ENCODE measurements at regions not wholly inside any gene's neighbourhood (a gene's known extent, or its start where the extent isn't known, plus 50 kb on each side); places are given as distances from the start of the nearest gene placed in this dataset.

- TF ChIP-seq CTCF (IDR thresholded peaks at IDR 0.05) (no peak), EZH2phosphoT487 (IDR thresholded peaks at IDR 0.05) (no peak)
Measured at GRCh38 chr6:122049341-122049740, 350.1 kb upstream of the HSF2 start.

All from neural progenitor cell (in vitro differentiated cells).